22Rv1 (cell line): ENCODE measurements at regions not wholly inside any gene's neighbourhood (a gene's known extent, or its start where the extent isn't known, plus 50 kb on each side); places are given as distances from the start of the nearest gene placed in this dataset.

Source experiments
- ZFX ChIP-seq: fragments of 450-650 bp; IDR thresholded peaks from 2 replicates; pipeline ENCODE4 v1.6.1; 2017; ENCODE audit warnings: antibody characterized with exemption, borderline replicate concordance
- TF ChIP-seq, protein P1 (sequence below): fragments of 450-650 bp; IDR thresholded peaks from 2 replicates; pipeline ENCODE4 v1.5.1; 2017; ENCODE audit warnings: mild to moderate bottlenecking

DNA sequence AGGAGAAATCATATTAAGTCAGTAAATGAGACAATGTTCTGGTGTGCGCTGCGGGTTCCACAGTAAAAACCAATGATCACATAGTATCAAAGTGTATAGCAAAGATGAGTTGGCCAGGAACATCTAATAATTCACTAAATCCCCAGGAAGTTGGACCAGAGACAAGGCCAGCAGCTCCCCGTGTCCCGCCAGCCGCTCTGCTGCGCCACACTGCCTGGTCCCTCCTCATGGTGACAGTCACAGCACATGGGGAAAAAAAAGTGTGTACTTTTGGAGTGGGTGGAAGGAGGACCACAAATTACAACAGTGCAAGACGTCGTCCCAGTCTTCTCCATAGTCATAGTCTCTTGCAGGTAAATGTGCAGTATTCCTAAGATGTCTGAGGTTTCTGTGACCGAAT is 239.0 kb upstream of the RNF32 start:
- TF ChIP-seq, protein P1, sequence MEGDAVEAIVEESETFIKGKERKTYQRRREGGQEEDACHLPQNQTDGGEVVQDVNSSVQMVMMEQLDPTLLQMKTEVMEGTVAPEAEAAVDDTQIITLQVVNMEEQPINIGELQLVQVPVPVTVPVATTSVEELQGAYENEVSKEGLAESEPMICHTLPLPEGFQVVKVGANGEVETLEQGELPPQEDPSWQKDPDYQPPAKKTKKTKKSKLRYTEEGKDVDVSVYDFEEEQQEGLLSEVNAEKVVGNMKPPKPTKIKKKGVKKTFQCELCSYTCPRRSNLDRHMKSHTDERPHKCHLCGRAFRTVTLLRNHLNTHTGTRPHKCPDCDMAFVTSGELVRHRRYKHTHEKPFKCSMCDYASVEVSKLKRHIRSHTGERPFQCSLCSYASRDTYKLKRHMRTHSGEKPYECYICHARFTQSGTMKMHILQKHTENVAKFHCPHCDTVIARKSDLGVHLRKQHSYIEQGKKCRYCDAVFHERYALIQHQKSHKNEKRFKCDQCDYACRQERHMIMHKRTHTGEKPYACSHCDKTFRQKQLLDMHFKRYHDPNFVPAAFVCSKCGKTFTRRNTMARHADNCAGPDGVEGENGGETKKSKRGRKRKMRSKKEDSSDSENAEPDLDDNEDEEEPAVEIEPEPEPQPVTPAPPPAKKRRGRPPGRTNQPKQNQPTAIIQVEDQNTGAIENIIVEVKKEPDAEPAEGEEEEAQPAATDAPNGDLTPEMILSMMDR, result no peak
- no peak for TF ChIP-seq ZFX
